OCI-M1 (cell line): ENCODE measurements at regions not wholly inside any gene's neighbourhood (a gene's known extent, or its start where the extent isn't known, plus 50 kb on each side); places are given as distances from the start of the nearest gene placed in this dataset.

Experiments used
- DNase-seq: peaks from one replicate; lab custom pipeline; 2025; lab: John Stamatoyannopoulos, UW

GRCh38 chr5:7955476-7955875 is 86.5 kb downstream of the MTRR start:
- no peak for DNase-seq

DNA sequence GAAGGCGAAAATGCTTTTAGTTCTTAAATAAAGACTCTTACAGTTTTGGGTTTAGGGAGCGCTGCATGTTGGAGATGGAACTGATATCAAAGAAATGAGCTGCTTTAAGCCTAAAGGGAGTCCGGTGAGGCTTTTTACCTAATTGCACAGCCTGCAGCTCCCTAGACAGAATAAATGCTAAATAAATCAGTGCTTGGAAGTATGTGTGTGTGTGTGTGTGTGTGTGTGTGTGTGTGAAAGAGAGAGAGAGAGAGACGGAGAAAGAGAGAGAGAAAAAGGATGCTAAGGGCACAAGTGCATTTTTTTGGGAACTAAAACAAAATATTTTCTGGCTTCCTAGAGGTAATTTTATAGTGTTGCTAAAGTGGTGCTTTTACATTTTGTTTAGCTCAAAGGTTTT is 88.4 kb downstream of the MTRR start:
- no peak for DNase-seq

DNA sequence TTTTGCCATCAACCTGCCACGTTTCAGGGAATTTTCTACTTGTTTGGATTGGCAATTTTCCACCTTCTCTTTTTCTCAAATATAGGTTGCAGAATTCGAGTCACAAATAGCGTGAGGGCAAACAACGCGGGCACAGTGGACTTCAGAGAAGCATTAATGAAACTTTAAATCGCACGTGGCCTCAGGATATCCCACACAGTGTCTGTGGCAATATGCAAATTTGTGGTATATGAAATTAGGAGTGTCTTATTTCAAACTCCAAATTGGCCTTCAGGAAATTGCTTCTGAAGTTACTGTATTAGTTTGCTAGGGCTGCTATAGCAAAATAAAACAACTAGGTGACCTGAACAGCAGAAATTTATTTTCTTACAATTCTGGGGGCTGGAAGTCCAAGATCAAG is 91.2 kb downstream of the MTRR start:
- DNase-seq = no peak

GRCh38 chr5:7961540-7961939 is 92.6 kb downstream of the MTRR start:
- no peak for DNase-seq

DNA sequence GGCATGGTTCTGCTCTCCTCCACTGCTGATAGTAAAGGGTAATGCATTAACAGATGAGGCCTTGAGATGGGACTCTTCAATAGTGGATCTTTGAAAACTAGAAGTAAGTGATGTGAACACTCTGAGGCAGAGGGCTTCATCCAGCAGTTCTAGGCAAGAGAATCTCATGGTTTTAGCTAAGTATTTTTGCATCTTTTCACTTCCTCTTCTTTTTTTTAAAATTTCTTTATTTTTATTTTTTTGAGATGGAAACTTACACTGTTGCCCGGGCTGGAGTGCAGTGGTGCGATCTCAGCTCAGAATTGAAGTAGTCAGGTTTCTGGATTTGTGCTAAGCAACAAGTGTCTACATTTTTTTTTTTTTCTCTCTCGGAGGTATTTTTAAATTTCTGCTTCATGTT is 101.9 kb downstream of the MTRR start:
- no peak for DNase-seq

GRCh38 chr5:7976411-7977190 is 107.7 kb downstream of the MTRR start:
- no peak for DNase-seq

DNA sequence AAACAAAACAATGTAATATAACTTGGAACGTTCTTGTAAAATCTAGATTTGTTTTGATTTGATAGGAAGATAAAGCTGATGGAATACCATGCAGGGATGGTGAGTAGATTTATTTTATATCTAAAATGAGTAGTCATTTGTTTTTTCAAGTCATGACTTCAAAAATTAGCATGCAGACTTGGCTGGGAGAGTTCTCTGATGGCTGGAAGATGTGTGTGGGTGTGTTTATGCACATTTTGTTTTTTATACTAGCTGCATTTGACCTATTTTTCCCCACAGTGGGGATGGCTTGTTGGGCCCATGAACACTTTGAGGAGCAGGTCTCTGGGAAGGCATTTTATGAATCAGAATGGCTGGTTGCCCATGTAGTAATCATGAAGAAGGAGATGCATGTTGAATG is 109.2 kb downstream of the MTRR start:
- DNase-seq = no peak

DNA sequence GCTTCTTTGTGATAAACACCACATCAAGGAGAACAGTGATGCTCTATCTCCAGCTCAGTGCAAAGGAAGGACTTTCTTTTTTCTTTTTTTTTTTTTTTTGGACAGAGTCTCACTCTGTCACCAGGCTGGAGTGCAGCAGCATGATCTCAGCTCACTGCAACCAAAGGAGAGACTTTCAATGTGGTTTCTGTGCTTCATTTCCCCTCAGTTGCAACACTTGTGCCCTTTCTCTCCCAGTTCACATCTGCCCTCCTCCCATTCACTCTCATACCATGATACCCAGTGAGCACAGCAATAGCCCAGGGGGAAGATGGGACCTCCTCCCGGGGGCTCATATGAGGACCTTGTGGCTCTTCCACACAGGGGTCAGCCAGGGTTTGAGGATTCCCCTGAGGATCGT is 110.0 kb downstream of the MTRR start:
- no peak for DNase-seq

DNA sequence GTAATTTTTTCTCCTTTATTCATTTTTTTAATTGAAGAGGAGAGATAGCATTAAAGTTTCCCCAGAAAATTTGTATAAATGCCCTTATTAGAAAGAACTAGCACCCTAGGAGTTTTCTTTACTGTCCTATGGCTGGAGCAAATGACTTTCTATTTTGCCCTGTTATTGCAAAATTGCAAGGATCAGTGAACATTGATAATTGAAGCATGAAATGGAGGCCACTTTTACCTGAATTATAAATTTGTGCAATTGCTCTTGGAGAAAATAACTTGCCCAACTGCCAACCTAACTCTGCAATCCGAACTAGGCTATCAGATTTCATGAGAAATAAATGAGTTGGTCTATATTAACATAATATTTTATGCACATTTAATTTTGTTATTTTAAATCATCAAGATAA is 111.9 kb downstream of the MTRR start:
- no peak for DNase-seq

GRCh38 chr5:7983433-7983832 is 114.5 kb downstream of the MTRR start:
- DNase-seq = no peak

- peak; percentile 7 for DNase-seq
Observed at GRCh38 chr5:7991125-7991821, 122.3 kb downstream of the MTRR start.

GRCh38 chr5:7995688-7996294 is 126.8 kb downstream of the MTRR start:
- no peak for DNase-seq

DNA sequence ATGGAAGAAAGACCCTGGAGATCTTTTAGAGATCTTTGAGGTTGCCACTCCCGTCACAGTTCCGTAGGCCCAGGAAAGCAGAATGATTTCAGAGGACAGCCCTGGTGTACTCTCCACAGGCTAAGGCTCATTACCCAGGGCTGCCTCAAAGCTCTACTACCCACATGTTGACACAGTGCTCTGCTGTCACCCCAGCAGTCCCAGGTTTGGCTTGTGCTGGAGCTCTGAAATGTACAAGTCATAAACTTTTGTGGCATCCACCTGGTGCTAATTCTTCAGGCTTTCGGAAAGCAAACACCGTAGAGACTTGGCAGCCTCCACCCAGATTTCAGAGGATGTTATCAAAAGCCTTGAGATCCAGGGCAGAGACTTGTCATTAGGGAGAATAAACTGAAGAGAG is 136.5 kb downstream of the MTRR start:
- DNase-seq = no peak

DNA sequence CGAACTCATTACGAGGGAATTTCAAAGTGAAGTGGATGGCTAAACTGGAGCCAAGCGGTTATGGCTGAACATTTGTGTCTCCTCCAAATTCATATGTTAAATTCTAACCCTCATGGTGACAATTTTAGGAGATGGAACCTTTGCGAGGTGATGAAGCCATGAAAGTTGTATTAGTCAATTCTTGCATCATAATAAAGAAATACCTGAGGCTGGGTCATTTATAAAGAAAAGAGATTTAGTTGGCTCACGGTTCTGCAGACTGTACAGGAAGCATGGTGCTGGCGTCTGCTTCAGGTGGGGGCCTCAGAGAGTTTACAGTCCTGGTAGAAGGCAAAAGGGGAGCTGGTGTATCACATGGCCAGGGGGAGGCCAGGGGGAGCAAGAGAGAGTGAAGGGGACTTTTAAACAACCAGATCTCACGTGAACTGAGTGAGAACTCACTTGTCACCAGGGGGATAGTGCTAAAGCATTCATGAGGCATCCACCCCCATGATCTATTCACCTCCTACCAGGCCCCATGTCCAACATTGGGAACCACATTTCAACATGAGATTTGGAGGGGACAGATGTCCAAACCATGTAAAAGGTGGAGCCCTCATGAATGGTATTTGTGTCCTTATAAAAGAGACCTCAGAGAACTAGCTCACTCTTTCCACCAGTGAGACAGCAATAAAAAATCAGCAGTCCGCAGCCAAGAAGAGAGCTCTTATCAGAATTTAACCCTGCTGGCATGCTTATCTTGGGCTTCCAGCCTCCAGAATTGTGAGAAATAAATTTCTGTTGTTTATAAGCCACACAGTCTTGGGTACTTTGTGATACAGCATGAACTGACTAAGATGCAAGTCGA is 143.4 kb downstream of the MTRR start:
- peak; percentile 88 for DNase-seq

GRCh38 chr5:8013948-8014710 is 145.2 kb downstream of the MTRR start:
- DNase-seq = no peak

GRCh38 chr5:8019719-8020218 is 150.8 kb downstream of the MTRR start:
- peak; percentile 82 for DNase-seq

GRCh38 chr5:8020861-8021514 is 152.0 kb downstream of the MTRR start:
- no peak for DNase-seq

DNA sequence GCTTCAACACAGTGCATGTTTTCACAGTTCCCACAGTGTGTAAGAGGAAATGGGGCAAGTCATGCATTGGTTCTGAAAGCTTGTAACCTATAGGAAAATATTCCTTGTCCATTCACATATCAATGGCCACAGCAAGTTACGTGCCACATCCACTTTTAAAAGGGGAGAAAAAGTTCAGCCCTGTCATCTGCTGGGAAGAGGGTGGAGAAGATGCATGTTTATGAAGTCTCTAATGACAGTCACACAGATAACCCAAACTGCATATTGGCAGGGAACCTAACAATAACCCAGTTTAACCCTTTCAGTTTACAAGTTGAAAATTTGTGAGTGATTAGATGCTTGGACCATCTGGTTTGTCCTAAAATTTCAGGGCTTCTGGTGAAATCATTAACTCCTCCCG is 159.3 kb downstream of the MTRR start:
- DNase-seq = no peak

- no peak for DNase-seq
Observed at GRCh38 chr5:8033261-8033660, 164.3 kb downstream of the MTRR start.

GRCh38 chr5:8034852-8035251 is 165.9 kb downstream of the MTRR start:
- no peak for DNase-seq

GRCh38 chr5:8048920-8049319 is 180.0 kb downstream of the MTRR start:
- DNase-seq = no peak
